Dendritic cell treated with granulocyte-macrophage colony-stimulating factor and Interleukin-4, amounts not matched to agents 40 ng/mL and 50 ng/mL, for 4 days (primary cell): ENCODE measurements at regions not wholly inside any gene's neighbourhood (a gene's known extent, or its start where the extent isn't known, plus 50 kb on each side); places are given as distances from the start of the nearest gene placed in this dataset.

ENCODE experiments used
- H3K27ac Mint-ChIP-seq: one replicate; pipeline ENCODE4 v1.8.0; 2022; ENCODE audit warnings: mild to moderate bottlenecking, mixed read lengths
- H3K27me3 Mint-ChIP-seq: one replicate; pipeline ENCODE4 v1.8.0; 2022; ENCODE audit warnings: mild to moderate bottlenecking, mixed read lengths
- H3K36me3 Mint-ChIP-seq: one replicate; pipeline ENCODE4 v1.8.0; 2022; ENCODE audit warnings: low read depth, mixed read lengths
- H3K4me1 Mint-ChIP-seq: one replicate; pipeline ENCODE4 v1.8.0; 2022; ENCODE audit warnings: low read depth, mixed read lengths
- H3K4me3 Mint-ChIP-seq: one replicate; pipeline ENCODE4 v1.8.0; 2022; ENCODE audit warnings: mild to moderate bottlenecking, moderate library complexity, mixed read lengths
- H3K9me3 Mint-ChIP-seq: one replicate; pipeline ENCODE4 v1.8.0; 2022; ENCODE audit warnings: mixed read lengths
- intact Hi-C: fragments of 100-400 bp; cut with micrococcal nuclease; formaldehyde crosslinking; loops from one replicate; pipeline ENCODE4 v1.15.0; 2022

- no peak overlapping the region for H3K4me3 Mint-ChIP-seq
- peaks cover 51% of the 10 kb centered on the region for H3K9me3 Mint-ChIP-seq
- H3K4me1 Mint-ChIP-seq = no peaks in the 10 kb centered on the region
- H3K36me3 Mint-ChIP-seq = no peaks in the 10 kb centered on the region
- H3K27ac Mint-ChIP-seq = no peak overlapping the region
- intact Hi-C loops = no loop called here
- no peaks in the 10 kb centered on the region for H3K27me3 Mint-ChIP-seq
Measured at GRCh38 chr7:53292341-53292740, 256.9 kb downstream of the POM121L12 start.

- no peaks in the 10 kb centered on the region for H3K4me1 Mint-ChIP-seq
- peaks cover 21% of the 10 kb centered on the region for H3K9me3 Mint-ChIP-seq
- no peak overlapping the region for H3K4me3 Mint-ChIP-seq
- H3K36me3 Mint-ChIP-seq = no peaks in the 10 kb centered on the region
- no peak overlapping the region for H3K27ac Mint-ChIP-seq
- H3K27me3 Mint-ChIP-seq = no peaks in the 10 kb centered on the region
- intact Hi-C loops = no loop called here
Measured at GRCh38 chr7:53302496-53303246, 267.2 kb downstream of the POM121L12 start.

GRCh38 chr7:53303781-53304180 lies 268.3 kb downstream of the POM121L12 start:
- Mint-ChIP-seq H3K36me3 (no peaks in the 10 kb centered on the region), H3K27me3 (no peaks in the 10 kb centered on the region), H3K4me3 (no peak overlapping the region), H3K27ac (no peak overlapping the region), H3K9me3 (peaks cover 21% of the 10 kb centered on the region), H3K4me1 (no peaks in the 10 kb centered on the region)
- intact Hi-C loops = no loop called here

GRCh38 chr7:53306846-53307245 lies 271.4 kb downstream of the POM121L12 start:
- Mint-ChIP-seq H3K9me3 (peaks cover 38% of the 10 kb centered on the region), H3K4me1 (no peaks in the 10 kb centered on the region), H3K4me3 (no peak overlapping the region), H3K27ac (no peak overlapping the region), H3K36me3 (no peaks in the 10 kb centered on the region), H3K27me3 (no peaks in the 10 kb centered on the region)
- intact Hi-C loops = no loop called here

- no peak overlapping the region for H3K4me3 Mint-ChIP-seq
- no peaks in the 10 kb centered on the region for H3K4me1 Mint-ChIP-seq
- no peak overlapping the region for H3K27ac Mint-ChIP-seq
- peaks cover 38% of the 10 kb centered on the region for H3K9me3 Mint-ChIP-seq
- no peaks in the 10 kb centered on the region for H3K36me3 Mint-ChIP-seq
- intact Hi-C loops = no loop called here
- H3K27me3 Mint-ChIP-seq = no peaks in the 10 kb centered on the region
Measured at GRCh38 chr7:53311205-53311604, 275.8 kb downstream of the POM121L12 start.

- peaks cover 21% of the 10 kb centered on the region for H3K9me3 Mint-ChIP-seq
- H3K4me1 Mint-ChIP-seq = no peaks in the 10 kb centered on the region
- H3K36me3 Mint-ChIP-seq = no peaks in the 10 kb centered on the region
- intact Hi-C loops = no loop called here
- H3K27me3 Mint-ChIP-seq = no peaks in the 10 kb centered on the region
- no peak overlapping the region for H3K4me3 Mint-ChIP-seq
- no peak overlapping the region for H3K27ac Mint-ChIP-seq
Measured at GRCh38 chr7:53315981-53316380, 280.5 kb downstream of the POM121L12 start.

GRCh38 chr7:53318566-53318965 lies 283.1 kb downstream of the POM121L12 start:
- Mint-ChIP-seq H3K4me3 (no peak overlapping the region), H3K27ac (no peak overlapping the region), H3K4me1 (no peaks in the 10 kb centered on the region), H3K27me3 (no peaks in the 10 kb centered on the region), H3K36me3 (no peaks in the 10 kb centered on the region), H3K9me3 (peaks cover 31% of the 10 kb centered on the region)
- intact Hi-C loops = no loop called here

- H3K27me3 Mint-ChIP-seq = no peaks in the 10 kb centered on the region
- intact Hi-C loops = no loop called here
- no peaks in the 10 kb centered on the region for H3K4me1 Mint-ChIP-seq
- no peaks in the 10 kb centered on the region for H3K36me3 Mint-ChIP-seq
- H3K27ac Mint-ChIP-seq = no peak overlapping the region
- no peak overlapping the region for H3K4me3 Mint-ChIP-seq
- H3K9me3 Mint-ChIP-seq = peaks cover 30% of the 10 kb centered on the region
Measured at GRCh38 chr7:53325061-53325460, 289.6 kb downstream of the POM121L12 start.

GRCh38 chr7:53326634-53327033 lies 291.2 kb downstream of the POM121L12 start:
- Mint-ChIP-seq H3K27me3 (no peaks in the 10 kb centered on the region), H3K27ac (no peak overlapping the region), H3K4me3 (no peak overlapping the region), H3K9me3 (peaks cover 37% of the 10 kb centered on the region), H3K4me1 (no peaks in the 10 kb centered on the region), H3K36me3 (no peaks in the 10 kb centered on the region)
- intact Hi-C loops = no loop called here

GRCh38 chr7:53336105-53336668 lies 300.8 kb downstream of the POM121L12 start:
- intact Hi-C loops = no loop called here
- Mint-ChIP-seq H3K4me1 (no peaks in the 10 kb centered on the region), H3K36me3 (no peaks in the 10 kb centered on the region), H3K27ac (no peak overlapping the region), H3K4me3 (no peak overlapping the region), H3K9me3 (peaks cover 25% of the 10 kb centered on the region), H3K27me3 (no peaks in the 10 kb centered on the region)

GRCh38 chr7:53340220-53340619 lies 304.8 kb downstream of the POM121L12 start:
- intact Hi-C loops = no loop called here
- H3K4me1 Mint-ChIP-seq = no peaks in the 10 kb centered on the region
- H3K27ac Mint-ChIP-seq = no peak overlapping the region
- H3K4me3 Mint-ChIP-seq = no peak overlapping the region
- no peaks in the 10 kb centered on the region for H3K27me3 Mint-ChIP-seq
- peaks cover 47% of the 10 kb centered on the region for H3K9me3 Mint-ChIP-seq
- no peaks in the 10 kb centered on the region for H3K36me3 Mint-ChIP-seq

- no peak overlapping the region for H3K27ac Mint-ChIP-seq
- no peaks in the 10 kb centered on the region for H3K27me3 Mint-ChIP-seq
- no peaks in the 10 kb centered on the region for H3K36me3 Mint-ChIP-seq
- intact Hi-C loops = no loop called here
- no peak overlapping the region for H3K4me3 Mint-ChIP-seq
- peaks cover 17% of the 10 kb centered on the region for H3K9me3 Mint-ChIP-seq
- H3K4me1 Mint-ChIP-seq = no peaks in the 10 kb centered on the region
Measured at GRCh38 chr7:53350241-53350640, 314.8 kb downstream of the POM121L12 start.

GRCh38 chr7:53351681-53352080 lies 316.2 kb downstream of the POM121L12 start:
- Mint-ChIP-seq H3K27me3 (no peaks in the 10 kb centered on the region), H3K36me3 (no peaks in the 10 kb centered on the region), H3K9me3 (peaks cover 23% of the 10 kb centered on the region), H3K4me3 (no peak overlapping the region), H3K4me1 (no peaks in the 10 kb centered on the region), H3K27ac (no peak overlapping the region)
- intact Hi-C loops = no loop called here

- intact Hi-C loops = no loop called here
- Mint-ChIP-seq H3K9me3 (peaks cover 28% of the 10 kb centered on the region), H3K27ac (no peak overlapping the region), H3K4me1 (no peaks in the 10 kb centered on the region), H3K4me3 (no peak overlapping the region), H3K36me3 (no peaks in the 10 kb centered on the region), H3K27me3 (no peaks in the 10 kb centered on the region)
Measured at GRCh38 chr7:53358269-53358668, 322.8 kb downstream of the POM121L12 start.

- Mint-ChIP-seq H3K27me3 (no peaks in the 10 kb centered on the region), H3K36me3 (no peaks in the 10 kb centered on the region), H3K27ac (no peak overlapping the region), H3K4me1 (no peaks in the 10 kb centered on the region), H3K4me3 (no peak overlapping the region), H3K9me3 (peaks cover 22% of the 10 kb centered on the region)
- intact Hi-C loops = no loop called here
Measured at GRCh38 chr7:53383131-53383530, 347.7 kb downstream of the POM121L12 start.
